ENCODE measurements at regions not wholly inside any gene's neighbourhood (a gene's known extent, or its start where the extent isn't known, plus 50 kb on each side); places are given as distances from the start of the nearest gene placed in this dataset.

GRCh38 chr7:138405496-138405895, 54.6 kb upstream of the TRIM24 start:
- no peak for TF ChIP-seq CTCF (IDR thresholded peaks at IDR 0.05; ENCODE audit: low read depth, low read length)
- H3K9me3 ChIP-seq, result no peaks in the 10 kb centered on the region
- H3K4me3 ChIP-seq (ENCODE audit: low read depth, low read length), result no peak overlapping the region

GRCh38 chr7:138407792-138408191, 52.3 kb upstream of the TRIM24 start:
- no peaks in the 10 kb centered on the region for H3K36me3 ChIP-seq
- no peak for DNase-seq
- TF ChIP-seq CTCF (IDR thresholded peaks at IDR 0.05; ENCODE audit: low read depth, low read length), result no peak
- H3K27me3 ChIP-seq, result no peaks in the 10 kb centered on the region
- H3K9me3 ChIP-seq, result no peaks in the 10 kb centered on the region
- no peak overlapping the region for H3K4me3 ChIP-seq (ENCODE audit: low read depth, low read length)
- H3K4me1 ChIP-seq, result no peaks in the 10 kb centered on the region; the same call in 1 of the 2 replicates

More at GRCh38 chr7:138405496-138405895, 54.6 kb upstream of the TRIM24 start:
- H3K27me3 ChIP-seq, result no peaks in the 10 kb centered on the region
- no peaks in the 10 kb centered on the region; the same call in 1 of the 2 replicates for H3K4me1 ChIP-seq
- no peak for DNase-seq
- H3K36me3 ChIP-seq, result no peaks in the 10 kb centered on the region
